ENCODE measurements at regions not wholly inside any gene's neighbourhood (a gene's known extent, or its start where the extent isn't known, plus 50 kb on each side); places are given as distances from the start of the nearest gene placed in this dataset.

- Histone ChIP-seq H3K36me3 (no peaks in the 10 kb centered on the region), H3K27ac (no peak overlapping the region), H3K4me1 (no peaks in the 10 kb centered on the region), H3K9me3 (no peaks in the 10 kb centered on the region), H3K4me3 (no peak overlapping the region), H3K27me3 (no peaks in the 10 kb centered on the region)
- intact Hi-C loops (cut with DNase I) = no loop called here
- no peak for FAIRE-seq
- DNase-seq = no peak
- ATAC-seq = no peak
- TF ChIP-seq CTCF (IDR thresholded peaks at IDR 0.05) = no peak
- WGBS, 2 donors = 68 to 85% methylated on average over 1 of the region's 1 CpG
Measured at GRCh38 chr4:45946699-45947098, 177.2 kb downstream of the GABRG1 start.

- ATAC-seq = no peak
- Histone ChIP-seq H3K27me3 (no peaks in the 10 kb centered on the region), H3K27ac (no peak overlapping the region), H3K9me3 (no peaks in the 10 kb centered on the region), H3K4me3 (no peak overlapping the region), H3K4me1 (no peaks in the 10 kb centered on the region), H3K36me3 (no peaks in the 10 kb centered on the region)
- intact Hi-C loops (cut with DNase I) = no loop called here
- 18 to 33% methylated on average over 1 of the region's 1 CpG for WGBS, 2 donors
- no peak for DNase-seq
- no peak for FAIRE-seq
- no peak for TF ChIP-seq CTCF (IDR thresholded peaks at IDR 0.05)
Measured at GRCh38 chr4:45944000-45944399, 179.9 kb downstream of the GABRG1 start.

GRCh38 chr4:45939056-45939455 lies 184.8 kb downstream of the GABRG1 start:
- ATAC-seq = no peak
- TF ChIP-seq CTCF (IDR thresholded peaks at IDR 0.05) = no peak
- intact Hi-C loops (cut with DNase I) = no loop called here
- no peaks in the 10 kb centered on the region for H3K36me3 ChIP-seq
- no peaks in the 10 kb centered on the region for H3K9me3 ChIP-seq
- H3K27ac ChIP-seq = no peak overlapping the region
- no peaks in the 10 kb centered on the region for H3K4me1 ChIP-seq
- H3K27me3 ChIP-seq = no peaks in the 10 kb centered on the region
- H3K4me3 ChIP-seq = no peak overlapping the region
- FAIRE-seq = no peak
- no peak for DNase-seq

- no peak overlapping the region for H3K27ac ChIP-seq
- H3K27me3 ChIP-seq = no peaks in the 10 kb centered on the region
- DNase-seq = no peak
- H3K4me3 ChIP-seq = no peak overlapping the region
- no peaks in the 10 kb centered on the region for H3K36me3 ChIP-seq
- H3K4me1 ChIP-seq = no peaks in the 10 kb centered on the region
- no peak for ATAC-seq
- intact Hi-C loops (cut with DNase I) = no loop called here
- no peak for FAIRE-seq
- H3K9me3 ChIP-seq = no peaks in the 10 kb centered on the region
- TF ChIP-seq CTCF (IDR thresholded peaks at IDR 0.05) = no peak
- WGBS, 2 donors = 18% methylated on average over 1 of the region's 1 CpG
Measured at GRCh38 chr4:45931154-45931553, 192.7 kb downstream of the GABRG1 start.

GRCh38 chr4:45927641-45928040 lies 196.2 kb downstream of the GABRG1 start:
- DNase-seq (no peak), FAIRE-seq (no peak), ATAC-seq (no peak)
- Histone ChIP-seq H3K9me3 (no peaks in the 10 kb centered on the region), H3K4me1 (no peaks in the 10 kb centered on the region), H3K27me3 (no peaks in the 10 kb centered on the region), H3K27ac (no peak overlapping the region), H3K4me3 (no peak overlapping the region), H3K36me3 (no peaks in the 10 kb centered on the region)
- 23 to 33% methylated on average over 1 of the region's 1 CpG for WGBS, 2 donors
- no peak for TF ChIP-seq CTCF (IDR thresholded peaks at IDR 0.05)
- intact Hi-C loops (cut with DNase I) = no loop called here

Measured in pancreas (tissue), 10 donors.